ENCODE measurements at regions not wholly inside any gene's neighbourhood (a gene's known extent, or its start where the extent isn't known, plus 50 kb on each side); places are given as distances from the start of the nearest gene placed in this dataset.
"Not testable (repeated sequence)": the region's sequence is repeated elsewhere in the genome, so short reads cannot be mapped to it uniquely, and the experiment has no call there.

DNA sequence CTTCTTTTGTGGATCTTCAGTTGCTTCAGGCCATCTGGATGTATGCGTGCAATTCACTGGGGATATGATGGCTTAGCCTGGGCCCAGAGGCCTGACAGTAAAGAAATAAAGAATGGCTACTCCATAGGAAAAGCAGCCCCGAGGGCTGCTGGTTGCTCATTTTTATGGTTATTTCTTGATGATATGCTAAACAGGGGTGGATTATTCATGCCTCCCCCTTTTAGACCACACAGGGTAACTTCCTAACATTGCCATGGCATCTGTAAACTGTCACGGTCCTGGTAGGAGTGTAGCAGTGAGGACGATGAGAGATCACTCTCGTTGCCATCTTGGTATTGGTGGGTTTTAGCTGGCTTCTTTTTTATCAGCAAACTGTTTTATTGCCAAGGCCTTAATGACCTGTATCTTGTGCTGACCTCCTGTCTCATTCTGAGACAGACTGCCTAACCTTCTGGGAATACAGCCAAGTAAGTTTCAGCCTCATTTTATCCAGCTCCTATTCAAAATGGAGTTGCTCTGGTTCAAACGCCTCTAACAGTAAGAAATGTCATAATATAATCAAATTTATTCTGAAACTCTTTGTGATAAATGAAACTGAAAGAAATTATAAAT is 60.5 kb downstream of the DSEL start:
- no peak overlapping the region for H3K4me3 ChIP-seq
- no peaks in the 10 kb centered on the region for H3K9me3 ChIP-seq
- no peak for DNase-seq
- H3K36me3 ChIP-seq (ENCODE audit: insufficient read depth in 1 of 2, low read depth in 1 of 2) = no peaks in the 10 kb centered on the region
- no peaks in the 10 kb centered on the region for H3K4me1 ChIP-seq
- WGBS, 3 donors = 61 to 65% (median 62%) methylated on average over 6 of the region's 6 CpGs
- H3K27me3 ChIP-seq (ENCODE audit: insufficient read depth in 3 of 3, low read length in 2 of 3) = no peaks in the 10 kb centered on the region
- intact Hi-C loops (cut with DNase I) = no loop called here
- TF ChIP-seq, protein P1, sequence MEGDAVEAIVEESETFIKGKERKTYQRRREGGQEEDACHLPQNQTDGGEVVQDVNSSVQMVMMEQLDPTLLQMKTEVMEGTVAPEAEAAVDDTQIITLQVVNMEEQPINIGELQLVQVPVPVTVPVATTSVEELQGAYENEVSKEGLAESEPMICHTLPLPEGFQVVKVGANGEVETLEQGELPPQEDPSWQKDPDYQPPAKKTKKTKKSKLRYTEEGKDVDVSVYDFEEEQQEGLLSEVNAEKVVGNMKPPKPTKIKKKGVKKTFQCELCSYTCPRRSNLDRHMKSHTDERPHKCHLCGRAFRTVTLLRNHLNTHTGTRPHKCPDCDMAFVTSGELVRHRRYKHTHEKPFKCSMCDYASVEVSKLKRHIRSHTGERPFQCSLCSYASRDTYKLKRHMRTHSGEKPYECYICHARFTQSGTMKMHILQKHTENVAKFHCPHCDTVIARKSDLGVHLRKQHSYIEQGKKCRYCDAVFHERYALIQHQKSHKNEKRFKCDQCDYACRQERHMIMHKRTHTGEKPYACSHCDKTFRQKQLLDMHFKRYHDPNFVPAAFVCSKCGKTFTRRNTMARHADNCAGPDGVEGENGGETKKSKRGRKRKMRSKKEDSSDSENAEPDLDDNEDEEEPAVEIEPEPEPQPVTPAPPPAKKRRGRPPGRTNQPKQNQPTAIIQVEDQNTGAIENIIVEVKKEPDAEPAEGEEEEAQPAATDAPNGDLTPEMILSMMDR (IDR thresholded peaks at IDR 0.05) = no peak
- H3K27ac ChIP-seq = no peak overlapping the region
- no peak for ATAC-seq

DNA sequence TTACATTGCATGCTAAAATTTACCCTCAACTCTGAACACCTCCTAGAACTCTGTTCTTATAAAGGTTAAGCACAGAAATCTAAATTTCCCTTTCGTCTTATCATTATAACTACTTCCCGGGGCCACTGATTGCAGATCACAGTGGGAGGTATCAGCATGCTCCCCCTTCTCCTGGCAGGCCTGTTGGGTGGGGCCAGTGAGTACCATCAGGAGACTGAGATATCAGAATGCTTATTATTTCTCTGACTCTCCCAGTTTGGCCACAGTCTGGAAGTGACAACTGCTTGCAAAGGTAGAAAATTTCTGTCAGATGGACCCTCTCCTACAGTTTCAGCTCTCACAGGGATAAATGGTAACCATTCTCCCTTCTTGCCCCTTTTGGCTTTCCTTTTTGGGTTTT is 62.6 kb downstream of the DSEL start:
- Histone ChIP-seq H3K9me3 (no peaks in the 10 kb centered on the region), H3K27ac (no peak overlapping the region), H3K4me1 (no peaks in the 10 kb centered on the region), H3K27me3 (ENCODE audit: insufficient read depth in 3 of 3, low read length in 2 of 3) (no peaks in the 10 kb centered on the region), H3K4me3 (no peak overlapping the region), H3K36me3 (ENCODE audit: insufficient read depth in 1 of 2, low read depth in 1 of 2) (no peaks in the 10 kb centered on the region)
- TF ChIP-seq, protein P1 (IDR thresholded peaks at IDR 0.05) = no peak
- no peak for ATAC-seq
- intact Hi-C loops (cut with DNase I) = no loop called here
- 32 to 38% (median 34%) methylated on average over 2 of the region's 2 CpGs for WGBS, 3 donors
- no peak for DNase-seq

DNA sequence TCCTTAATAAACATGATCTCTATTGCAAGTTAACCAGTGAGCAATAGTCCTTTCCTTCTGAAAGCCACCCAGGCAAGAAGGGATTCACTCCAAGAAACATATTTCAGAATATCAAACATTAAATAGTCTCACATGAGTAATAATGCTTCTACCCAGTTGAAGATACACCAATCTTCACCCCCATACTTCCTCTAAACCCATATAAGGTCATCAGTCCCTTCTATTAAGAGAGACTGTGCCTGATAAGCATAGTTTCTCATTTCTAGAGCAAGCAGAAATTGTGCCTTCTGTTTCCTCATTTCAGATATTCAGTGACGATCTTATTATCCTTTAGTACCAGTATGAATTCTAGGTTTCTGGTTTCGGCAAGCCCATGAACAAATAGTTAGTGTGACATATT is 64.6 kb downstream of the DSEL start:
- DNase-seq (no peak), ATAC-seq (no peak)
- TF ChIP-seq, protein P1 (IDR thresholded peaks at IDR 0.05) = no peak
- no peaks in the 10 kb centered on the region for H3K9me3 ChIP-seq
- no peak overlapping the region for H3K27ac ChIP-seq
- H3K36me3 ChIP-seq (ENCODE audit: insufficient read depth in 1 of 2, low read depth in 1 of 2) = no peaks in the 10 kb centered on the region
- 62 to 85% (median 83%) methylated on average over 2 of the region's 2 CpGs for whole genome bisulfite sequencing, 3 donors
- intact Hi-C loops (cut with DNase I) = no loop called here
- H3K4me3 ChIP-seq = no peak overlapping the region
- H3K27me3 ChIP-seq (ENCODE audit: insufficient read depth in 3 of 3, low read length in 2 of 3) = no peaks in the 10 kb centered on the region
- no peaks in the 10 kb centered on the region for H3K4me1 ChIP-seq

DNA sequence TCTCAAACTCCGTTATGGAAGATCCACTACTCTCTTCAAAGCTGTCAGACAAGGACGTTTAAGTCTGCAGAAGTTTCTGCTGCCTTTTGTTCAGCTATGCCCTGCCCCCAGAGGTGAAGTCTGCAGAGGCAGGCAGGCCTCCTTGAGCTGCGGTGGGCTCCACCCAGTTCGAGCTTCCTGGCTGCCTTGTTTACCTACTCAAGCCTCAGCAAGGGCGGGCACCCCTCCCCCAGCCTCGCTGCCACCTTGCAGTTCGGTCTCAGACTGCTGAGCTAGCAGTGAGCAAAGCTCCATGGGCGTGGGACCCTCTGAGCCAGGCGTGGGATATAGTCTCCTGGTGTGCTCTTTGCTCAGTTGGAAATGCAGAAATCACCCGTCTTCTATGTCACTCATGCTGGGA is 65.4 kb downstream of the DSEL start:
- H3K27ac ChIP-seq; H3K27me3 ChIP-seq (ENCODE audit: insufficient read depth in 3 of 3, low read length in 2 of 3); H3K36me3 ChIP-seq (ENCODE audit: insufficient read depth in 1 of 2, low read depth in 1 of 2); H3K4me1 ChIP-seq; H3K4me3 ChIP-seq; intact Hi-C loops (cut with DNase I); ATAC-seq; H3K9me3 ChIP-seq; DNase-seq: not testable (repeated sequence)
- WGBS, 3 donors = 72 to 76% (median 72%) methylated on average over 10 of the region's 10 CpGs

DNA sequence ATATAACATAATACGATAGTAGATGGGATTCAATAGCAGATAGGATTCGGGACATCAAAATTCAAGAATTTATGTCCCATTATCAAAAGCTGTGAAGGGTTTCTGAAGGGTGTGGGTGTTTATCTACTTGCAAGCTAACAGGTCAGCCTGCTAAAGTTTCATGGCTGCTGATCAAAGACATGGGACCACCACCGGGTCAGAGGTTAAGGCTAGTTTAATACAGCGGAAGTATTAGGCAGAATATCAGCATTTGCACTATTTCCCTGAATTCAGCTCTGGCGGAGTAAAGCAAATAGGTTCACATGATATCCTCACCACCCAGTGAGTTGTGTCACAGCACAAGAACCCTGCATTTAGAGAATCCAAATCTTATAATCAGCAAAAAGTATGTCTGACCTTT is 82.5 kb downstream of the DSEL start:
- Histone ChIP-seq H3K27ac (no peak overlapping the region), H3K4me1 (no peaks in the 10 kb centered on the region), H3K36me3 (ENCODE audit: insufficient read depth in 1 of 2, low read depth in 1 of 2) (no peaks in the 10 kb centered on the region), H3K4me3 (no peak overlapping the region), H3K27me3 (ENCODE audit: insufficient read depth in 3 of 3, low read length in 2 of 3) (no peaks in the 10 kb centered on the region), H3K9me3 (no peaks in the 10 kb centered on the region)
- DNase-seq (no peak), ATAC-seq (no peak)
- 46 to 53% (median 50%) methylated on average over 5 of the region's 5 CpGs for WGBS, 3 donors
- intact Hi-C loops (cut with DNase I) = no loop called here
- TF ChIP-seq, protein P1 (IDR thresholded peaks at IDR 0.05) = no peak
